ENCODE measurements at regions not wholly inside any gene's neighbourhood (a gene's known extent, or its start where the extent isn't known, plus 50 kb on each side); places are given as distances from the start of the nearest gene placed in this dataset.

DNA sequence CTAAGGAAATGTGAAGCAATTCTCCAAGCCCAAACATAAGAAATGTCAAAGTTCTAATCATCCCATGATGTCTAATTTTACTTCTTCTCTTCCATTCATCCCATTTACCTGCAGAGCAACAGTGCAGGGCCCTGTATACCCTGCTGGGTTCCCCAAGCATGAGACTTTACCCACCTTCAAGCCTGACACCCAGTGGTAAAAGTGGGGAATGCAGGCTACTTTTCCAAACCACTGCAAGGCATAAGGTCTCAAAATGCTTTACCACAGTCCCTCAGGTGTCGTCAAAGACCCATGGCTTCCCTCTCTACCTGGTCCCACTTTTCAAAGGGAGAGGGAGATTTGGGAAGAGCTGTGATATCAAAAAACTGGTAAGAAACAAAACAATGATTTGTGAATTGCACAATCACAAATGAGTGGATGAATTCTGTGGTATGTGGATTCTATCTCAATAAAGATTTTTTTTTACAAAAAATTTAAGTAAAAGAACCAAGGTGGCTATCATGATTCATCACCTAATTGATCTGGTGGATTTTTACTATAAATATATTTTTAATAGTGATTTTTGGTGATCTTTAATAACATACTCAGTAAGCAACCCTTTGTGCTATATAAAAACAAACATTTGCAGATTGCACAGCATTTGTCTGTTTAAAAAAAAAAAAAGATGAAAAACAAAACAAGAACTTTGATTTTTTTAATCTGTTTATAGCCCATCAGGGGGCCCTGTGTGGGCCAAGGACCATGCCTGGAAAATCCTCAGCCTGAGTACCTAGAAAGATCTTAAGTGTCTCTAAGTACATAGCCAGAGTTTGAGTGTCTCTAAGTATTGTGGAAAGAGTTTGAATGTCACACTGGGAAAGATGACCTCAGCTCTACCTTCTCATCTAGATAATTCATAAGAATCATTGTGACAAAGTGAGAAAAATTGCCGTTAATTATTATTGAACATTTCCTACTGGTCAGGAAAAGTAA lies 73.1 kb upstream of the GJB5 start:
- no peaks in the 10 kb centered on the region for H3K4me1 ChIP-seq (replicated peaks in 1 of 2; ENCODE audit: control insufficient read depth in 2 of 2, insufficient read depth in 2 of 2, low read length in 2 of 2)
- peak; percentile 89 for FAIRE-seq
- H3K79me2 ChIP-seq (ENCODE audit: control insufficient read depth, insufficient read depth, low read length): no peaks in the 10 kb centered on the region
- H3K36me3 ChIP-seq (ENCODE audit: control insufficient read depth, insufficient read depth, low read length): no peaks in the 10 kb centered on the region
- 0% methylated on average over 2 of the region's 2 CpGs for WGBS (ENCODE audit: insufficient coverage, low coverage, missing lambda C conversion rate)
- intact Hi-C loops (cut with micrococcal nuclease) (loop anchor here (5.0 kb wide), 1 partner anchor 219 kb away; no protein-coding TSS in a partner anchor), in situ Hi-C loops (cut with MboI) (no loop called here)
- no peaks in the 10 kb centered on the region for H3K27me3 ChIP-seq (ENCODE audit: control insufficient read depth in 2 of 2, insufficient read depth in 2 of 2, low read length in 2 of 2)
- ChIA-PET CTCF (ENCODE audit: low intra/inter-chr PET ratio) (interaction anchor here (0.6 to 1.3 kb wide), 3 partner anchors 222 to 1443 kb away, joined by 3 to 5 read pairs (median 4); no protein-coding TSS in a partner anchor), POLR2A (no interaction called here)
- no peaks in the 10 kb centered on the region for H4K20me1 ChIP-seq (replicated peaks; ENCODE audit: control insufficient read depth, insufficient read depth, low read length)
- BruUV-seq (replicated peaks): no TSS peak
- peak; percentile 63 to 82 (median 74) for DNase-seq (ENCODE audit: extremely low read depth in 1 of 4, low spot score in 3 of 4)
- H3K4me3 ChIP-seq: no peak overlapping the region
- no peaks in the 10 kb centered on the region for H3K9me3 ChIP-seq (replicated peaks; ENCODE audit: control insufficient read depth, insufficient read depth, low read depth, low read length)
- peak; percentile 95 for ATAC-seq
- no peak overlapping the region for H3K27ac ChIP-seq (ENCODE audit: extremely low read depth, low read depth, low read length)
- no peak overlapping the region for H2AFZ ChIP-seq (ENCODE audit: low read depth, low read length)
- H3K9me1 ChIP-seq (ENCODE audit: control insufficient read depth, insufficient read depth, low read length): no peaks in the 10 kb centered on the region
- no peak overlapping the region for H3K4me2 ChIP-seq (ENCODE audit: insufficient read depth, low read length)
- H3K9ac ChIP-seq (ENCODE audit: insufficient read depth in 1 of 2, low read depth in 2 of 2, low read length in 2 of 2): no peak overlapping the region
- TF ChIP-seq CEBPG (CRISPR knock-in tag; IDR thresholded peaks at IDR 0.05): no peak
- TF ChIP-seq CEBPG (tag; conservative IDR thresholded peaks at IDR 0.05 in 1 of 2, IDR thresholded peaks at IDR 0.05 in 1 of 2): peak in 1 of 2 experiments; percentile 73; a peak in 2 of 4 replicates
- TF ChIP-seq SIX5 (IDR thresholded peaks at IDR 0.05; ENCODE audit: borderline replicate concordance in 1 of 2, insufficient read depth in 1 of 2, low read depth in 1 of 2, low read length in 2 of 2): no peak
- TF ChIP-seq PCBP1 (IDR thresholded peaks at IDR 0.05; ENCODE audit: low read depth, low read length, poor library complexity, severe bottlenecking): no peak
- TF ChIP-seq, protein P1, sequence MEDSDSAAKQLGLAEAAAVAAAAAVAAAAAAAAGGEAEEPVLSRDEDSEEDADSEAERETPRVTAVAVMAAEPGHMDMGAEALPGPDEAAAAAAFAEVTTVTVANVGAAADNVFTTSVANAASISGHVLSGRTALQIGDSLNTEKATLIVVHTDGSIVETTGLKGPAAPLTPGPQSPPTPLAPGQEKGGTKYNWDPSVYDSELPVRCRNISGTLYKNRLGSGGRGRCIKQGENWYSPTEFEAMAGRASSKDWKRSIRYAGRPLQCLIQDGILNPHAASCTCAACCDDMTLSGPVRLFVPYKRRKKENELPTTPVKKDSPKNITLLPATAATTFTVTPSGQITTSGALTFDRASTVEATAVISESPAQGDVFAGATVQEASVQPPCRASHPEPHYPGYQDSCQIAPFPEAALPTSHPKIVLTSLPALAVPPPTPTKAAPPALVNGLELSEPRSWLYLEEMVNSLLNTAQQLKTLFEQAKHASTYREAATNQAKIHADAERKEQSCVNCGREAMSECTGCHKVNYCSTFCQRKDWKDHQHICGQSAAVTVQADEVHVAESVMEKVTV (CRISPR knock-in tag; IDR thresholded peaks at IDR 0.05): peak; percentile 46; the same call in 1 of the 2 replicates
- peak; percentile 76 for TF ChIP-seq RAD21 (CRISPR knock-in tag; conservative IDR thresholded peaks at IDR 0.05 in 1 of 2, IDR thresholded peaks at IDR 0.05 in 1 of 2)
- no peak for TF ChIP-seq ZNF695 (CRISPR knock-in tag; IDR thresholded peaks at IDR 0.05)
- TF ChIP-seq HLTF (IDR thresholded peaks at IDR 0.05): no peak
- TF ChIP-seq CTCF (IDR thresholded peaks at IDR 0.05 in 2 of 3, conservative IDR thresholded peaks at IDR 0.05 in 1 of 3; ENCODE audit: insufficient read depth in 2 of 3, low read depth in 1 of 3, low read length in 3 of 3): peak; percentile 75 to 84 (median 79)
- no peak for TF ChIP-seq C11orf30 (IDR thresholded peaks at IDR 0.05; ENCODE audit: low read depth)
- TF ChIP-seq CEBPB (tag; IDR thresholded peaks at IDR 0.05): peak; percentile 71
- TF ChIP-seq SMC3 (conservative IDR thresholded peaks at IDR 0.05; ENCODE audit: insufficient read depth, low read depth, low read length): peak; percentile 40; the same call in 1 of the 2 replicates
- TF ChIP-seq KLF10 (CRISPR knock-in tag; IDR thresholded peaks at IDR 0.05): no peak
- TF ChIP-seq KDM1A (IDR thresholded peaks at IDR 0.05): no peak

Data from K562 (cell line).